Right lobe of liver (tissue), 6 donors: ENCODE measurements at regions not wholly inside any gene's neighbourhood (a gene's known extent, or its start where the extent isn't known, plus 50 kb on each side); places are given as distances from the start of the nearest gene placed in this dataset.

Source experiments
- ATAC-seq, 4 donors: fragments of 200-7000 bp; cut with Tn5 transposase; one replicate each; pipeline ENCODE4 v1.9.1; 2020; ENCODE audit warnings: mild to moderate bottlenecking in 4 of 4, moderate library complexity in 4 of 4
- DNase-seq, 3 donors: peaks; one replicate each; pipeline ENCODE4 v3.0.0-alpha.2; 2020
- H3K27ac ChIP-seq, 3 donors: fragments of 200-600 bp; one replicate each; pipeline ENCODE4 v1.8.0; 2022
- H3K27me3 ChIP-seq, 2 donors: fragments of 200-600 bp; one replicate each; pipeline ENCODE4 v1.8.0; 2022
- H3K36me3 ChIP-seq, 4 donors: fragments of 200-600 bp; sonication (generic) in 1 of 4; one replicate each; pipeline versions ENCODE4 v1.5.1 to v1.8.0; 2017 to 2022; ENCODE audit warnings: control low read depth in 1 of 4
- H3K4me1 ChIP-seq, 4 donors: fragments of 200-600 bp; sonication (generic) in 1 of 4; one replicate each; pipeline versions ENCODE4 v1.5.1 to v1.8.0; 2017 to 2022; ENCODE audit warnings: control low read depth in 1 of 4
- H3K4me3 ChIP-seq, 3 donors: fragments of 200-600 bp; one replicate each; pipeline ENCODE4 v1.8.0; 2022
- H3K9me3 ChIP-seq, 4 donors: fragments of 200-600 bp; sonication (generic) in 1 of 4; one replicate each; pipeline versions ENCODE4 v1.5.1 to v1.8.0; 2017 to 2022; ENCODE audit warnings: control low read depth in 1 of 4
- CTCF ChIP-seq, 4 donors: fragments of 200-600 bp in 3 of 4; fragments of 450-650 bp in 1 of 4; IDR thresholded peaks; one replicate each; pipeline versions ENCODE4 v1.5.1 to v1.8.0; 2016 to 2022; ENCODE audit warnings: antibody characterized with exemption in 4 of 4, mild to moderate bottlenecking in 2 of 4
- POLR2A ChIP-seq: fragments of 450-650 bp; IDR thresholded peaks from one replicate; pipeline ENCODE4 v1.6.1; 2017; ENCODE audit warnings: antibody characterized with exemption, mild to moderate bottlenecking
- WGBS: methylation state at CpG from one replicate; pipeline ENCODE4 v1.1.6; 2018; ENCODE audit warnings: low coverage, low lambda C conversion rate; ENCODE audit not compliant: insufficient coverage; ENCODE audit errors: missing lambda C conversion rate; 5-methylcytosine and 5-hydroxymethylcytosine counted together
- intact Hi-C, 2 donors: fragments of 100-400 bp; cut with DNase I; formaldehyde crosslinking; loops; one replicate each; pipeline versions ENCODE4 v1.11.2 to v1.14.1; 2022
- donor health status: DM: no; HTN: yes; CAD: no.
- donor health status: DM: no; HTN: no; CAD: no.
- donor health status: DM: no; HTN: no; CAD: no.
- donor health status: DM: no; HTN: yes; CAD: no.
- donor health status: DM: no; HTN: yes; CAD: no.

- intact Hi-C loops: no loop called here
- no peaks in the 10 kb centered on the region for H3K9me3 ChIP-seq
- no peak for DNase-seq
- ATAC-seq: no peak
- H3K27me3 ChIP-seq: no peaks in the 10 kb centered on the region
- no peak overlapping the region for H3K4me3 ChIP-seq
- no peak overlapping the region for H3K27ac ChIP-seq
- no peaks in the 10 kb centered on the region for H3K4me1 ChIP-seq
- TF ChIP-seq CTCF (IDR thresholded peaks at IDR 0.05): no peak
- TF ChIP-seq POLR2A: no peak
- no peaks in the 10 kb centered on the region for H3K36me3 ChIP-seq
These were observed 875.8 kb upstream of the COX7C start for GRCh38 chr5:85741972-85742371.

GRCh38 chr5:85760519-85760918 lies 857.2 kb upstream of the COX7C start:
- Histone ChIP-seq H3K9me3 (no peaks in the 10 kb centered on the region), H3K27ac (no peak overlapping the region), H3K27me3 (no peaks in the 10 kb centered on the region), H3K4me3 (no peak overlapping the region), H3K36me3 (no peaks in the 10 kb centered on the region), H3K4me1 (no peaks in the 10 kb centered on the region)
- TF ChIP-seq CTCF (IDR thresholded peaks at IDR 0.05) (no peak), POLR2A (no peak)
- 44% methylated on average over 1 of the region's 1 CpG for WGBS
- ATAC-seq: no peak
- no peak for DNase-seq
- intact Hi-C loops: no loop called here

- H3K27me3 ChIP-seq: no peaks in the 10 kb centered on the region
- intact Hi-C loops: no loop called here
- WGBS: 51% methylated on average over 3 of the region's 3 CpGs
These were observed 848.4 kb upstream of the COX7C start for GRCh38 chr5:85769347-85769746.

GRCh38 chr5:85784746-85785145 lies 833.0 kb upstream of the COX7C start:
- Histone ChIP-seq H3K27ac (no peak overlapping the region), H3K36me3 (no peaks in the 10 kb centered on the region), H3K9me3 (no peaks in the 10 kb centered on the region), H3K27me3 (no peaks in the 10 kb centered on the region), H3K4me3 (no peak overlapping the region), H3K4me1 (no peaks in the 10 kb centered on the region)
- ATAC-seq: no peak
- TF ChIP-seq CTCF (IDR thresholded peaks at IDR 0.05) (no peak), POLR2A (no peak)
- 92% methylated on average over 2 of the region's 2 CpGs for WGBS
- intact Hi-C loops: no loop called here
- DNase-seq: no peak

More at GRCh38 chr5:85769347-85769746, 848.4 kb upstream of the COX7C start:
- DNase-seq (no peak), ATAC-seq (no peak)
- Histone ChIP-seq H3K36me3 (no peaks in the 10 kb centered on the region), H3K27ac (no peak overlapping the region), H3K4me1 (no peaks in the 10 kb centered on the region), H3K9me3 (peaks cover 0 to 3% (median 0%) of the 10 kb centered on the region in 4 donors), H3K4me3 (no peak overlapping the region)
- TF ChIP-seq POLR2A (no peak), CTCF (IDR thresholded peaks at IDR 0.05) (no peak)

GRCh38 chr5:85813146-85813545 lies 804.6 kb upstream of the COX7C start:
- no peak overlapping the region for H3K27ac ChIP-seq
- WGBS: 40% methylated on average over 3 of the region's 3 CpGs
- DNase-seq: no peak

More at GRCh38 chr5:85813146-85813545, 804.6 kb upstream of the COX7C start:
- TF ChIP-seq POLR2A (no peak), CTCF (IDR thresholded peaks at IDR 0.05) (no peak)
- Histone ChIP-seq H3K4me3 (no peak overlapping the region), H3K27me3 (no peaks in the 10 kb centered on the region), H3K4me1 (no peaks in the 10 kb centered on the region), H3K9me3 (no peaks in the 10 kb centered on the region), H3K36me3 (no peaks in the 10 kb centered on the region)
- intact Hi-C loops: no loop called here
- no peak for ATAC-seq
